ENCODE measurements at regions not wholly inside any gene's neighbourhood (a gene's known extent, or its start where the extent isn't known, plus 50 kb on each side); places are given as distances from the start of the nearest gene placed in this dataset.
"Not testable (repeated sequence)": the region's sequence is repeated elsewhere in the genome, so short reads cannot be mapped to it uniquely, and the experiment has no call there.

GRCh38 chr7:66458991-66459390, 169.7 kb upstream of the KCTD7 start:
- DNase-seq (ENCODE audit: low spot score), result not testable (repeated sequence)

GRCh38 chr7:66459783-66460413, 168.8 kb upstream of the KCTD7 start:
- not testable (repeated sequence) for DNase-seq (ENCODE audit: low spot score)

- DNase-seq (ENCODE audit: low spot score), result no peak
Observed at GRCh38 chr7:66460921-66461361, 167.7 kb upstream of the KCTD7 start.

- not testable (repeated sequence) for DNase-seq (ENCODE audit: low spot score)
Observed at GRCh38 chr7:66461397-66461796, 167.3 kb upstream of the KCTD7 start.

GRCh38 chr7:66462831-66463230, 165.8 kb upstream of the KCTD7 start:
- DNase-seq (ENCODE audit: low spot score), result not testable (repeated sequence)

GRCh38 chr7:66464059-66464458, 164.6 kb upstream of the KCTD7 start:
- DNase-seq (ENCODE audit: low spot score), result no peak

GRCh38 chr7:66466081-66466600, 162.5 kb upstream of the KCTD7 start:
- DNase-seq (ENCODE audit: low spot score), result no peak

- no peak for DNase-seq (ENCODE audit: low spot score)
Observed at GRCh38 chr7:66467887-66468286, 160.8 kb upstream of the KCTD7 start.

GRCh38 chr7:66473064-66473463, 155.6 kb upstream of the KCTD7 start:
- DNase-seq (ENCODE audit: low spot score), result not testable (repeated sequence)

GRCh38 chr7:66474441-66474840, 154.2 kb upstream of the KCTD7 start:
- no peak for DNase-seq (ENCODE audit: low spot score)

- not testable (repeated sequence) for DNase-seq (ENCODE audit: low spot score)
Observed at GRCh38 chr7:66476056-66476455, 152.6 kb upstream of the KCTD7 start.

GRCh38 chr7:66477822-66478397, 150.8 kb upstream of the KCTD7 start:
- not testable (repeated sequence) for DNase-seq (ENCODE audit: low spot score)

- not testable (repeated sequence) for DNase-seq (ENCODE audit: low spot score)
Observed at GRCh38 chr7:66481229-66481628, 147.5 kb upstream of the KCTD7 start.

GRCh38 chr7:66489065-66489464, 139.6 kb upstream of the KCTD7 start:
- not testable (repeated sequence) for DNase-seq (ENCODE audit: low spot score)

- DNase-seq (ENCODE audit: low spot score), result not testable (repeated sequence)
Observed at GRCh38 chr7:66489741-66490140, 138.9 kb upstream of the KCTD7 start.

- DNase-seq (ENCODE audit: low spot score), result not testable (repeated sequence)
Observed at GRCh38 chr7:66490979-66491378, 137.7 kb upstream of the KCTD7 start.

GRCh38 chr7:66492405-66492804, 136.3 kb upstream of the KCTD7 start:
- not testable (repeated sequence) for DNase-seq (ENCODE audit: low spot score)

GRCh38 chr7:66493235-66494205, 135.2 kb upstream of the KCTD7 start:
- DNase-seq (ENCODE audit: low spot score), result peak; percentile 99

- no peak for DNase-seq (ENCODE audit: low spot score)
Observed at GRCh38 chr7:66497346-66497745, 131.3 kb upstream of the KCTD7 start.

GRCh38 chr7:66500087-66500486, 128.6 kb upstream of the KCTD7 start:
- no peak for DNase-seq (ENCODE audit: low spot score)

- DNase-seq (ENCODE audit: low spot score), result peak; percentile 9
Observed at GRCh38 chr7:66502230-66503035, 126.2 kb upstream of the KCTD7 start.

GRCh38 chr7:66503036-66503370, 125.7 kb upstream of the KCTD7 start:
- no peak for DNase-seq (ENCODE audit: low spot score)
